ENCODE measurements at regions not wholly inside any gene's neighbourhood (a gene's known extent, or its start where the extent isn't known, plus 50 kb on each side); places are given as distances from the start of the nearest gene placed in this dataset.

DNA sequence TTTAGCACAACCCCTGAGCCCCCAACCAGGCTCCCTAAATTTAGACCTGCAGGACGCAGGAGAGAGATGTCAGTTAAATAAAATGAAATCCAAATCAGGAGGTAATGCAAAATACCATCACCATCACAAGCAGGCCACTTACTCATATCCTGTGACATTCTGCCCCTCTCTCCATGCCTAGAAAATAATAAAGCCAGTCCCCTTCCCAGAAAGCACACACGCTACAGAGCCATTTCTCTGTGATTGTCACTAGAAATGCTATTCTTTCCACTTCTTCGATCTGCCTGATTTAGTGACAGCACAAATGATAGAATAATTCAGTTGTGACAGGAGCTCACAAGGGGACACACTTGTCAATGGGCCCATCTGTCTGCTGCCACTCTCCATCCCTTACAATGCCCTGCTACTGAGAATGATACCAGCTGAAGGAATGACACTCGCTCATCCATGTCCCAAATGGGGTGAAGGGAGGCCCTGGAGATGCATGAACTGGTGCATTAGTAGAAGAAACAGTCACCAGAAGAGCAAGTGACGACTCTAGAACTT is 272.1 kb downstream of the SP3 start:
- FAIRE-seq, result no peak
- WGBS, 3 donors, result 86 to 92% (median 87%) methylated on average over 5 of the region's 5 CpGs

DNA sequence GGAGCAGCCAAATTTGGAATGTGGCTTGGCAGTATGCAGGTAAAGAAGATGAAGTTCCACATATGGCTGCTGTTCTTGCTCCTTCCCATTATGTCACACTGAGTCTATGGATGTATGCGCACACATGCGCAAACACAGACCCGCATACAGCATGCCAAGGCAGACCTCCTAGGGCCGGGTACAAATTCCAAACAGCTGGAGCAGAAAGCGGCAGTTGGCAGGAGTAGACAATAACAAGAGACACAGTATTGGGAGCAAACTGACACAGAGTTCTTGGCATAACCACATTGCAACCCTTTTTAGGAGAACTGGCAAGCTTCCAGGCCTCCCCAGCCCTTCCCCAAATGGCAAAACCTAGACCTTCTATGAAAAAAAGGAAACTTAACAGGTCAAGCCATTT is 268.9 kb downstream of the SP3 start:
- H3K27me3 ChIP-seq (ENCODE audit: control insufficient read depth in 3 of 3, insufficient read depth in 3 of 3, low read length in 3 of 3), result no peaks in the 10 kb centered on the region
- DNase-seq (no peak), FAIRE-seq (no peak)
- WGBS, 3 donors, result 84 to 91% (median 89%) methylated on average over 5 of the region's 5 CpGs
- H3K4me1 ChIP-seq (ENCODE audit: control insufficient read depth in 3 of 3, insufficient read depth in 2 of 3, low read depth in 1 of 3, low read length in 2 of 3), result no peaks in the 10 kb centered on the region
- H3K27ac ChIP-seq (ENCODE audit: low read depth in 1 of 3, low read length in 2 of 3), result no peak overlapping the region
- H3K36me3 ChIP-seq (ENCODE audit: control insufficient read depth in 3 of 3, insufficient read depth in 2 of 3, low read depth in 1 of 3, low read length in 3 of 3), result no peaks in the 10 kb centered on the region
- no peak overlapping the region for H3K4me3 ChIP-seq (ENCODE audit: low read depth in 1 of 3, low read length in 3 of 3)
- H3K9me3 ChIP-seq (ENCODE audit: control insufficient read depth in 2 of 2, insufficient read depth in 1 of 2, low read depth in 1 of 2, low read length in 1 of 2), result no peaks in the 10 kb centered on the region

More for the DNA sequence above, 272.1 kb downstream of the SP3 start:
- Histone ChIP-seq H3K9me3 (ENCODE audit: control insufficient read depth in 2 of 2, insufficient read depth in 1 of 2, low read depth in 1 of 2, low read length in 1 of 2) (no peaks in the 10 kb centered on the region), H3K27me3 (ENCODE audit: control insufficient read depth in 3 of 3, insufficient read depth in 3 of 3, low read length in 3 of 3) (no peaks in the 10 kb centered on the region), H3K4me3 (ENCODE audit: low read depth in 1 of 3, low read length in 3 of 3) (no peak overlapping the region), H3K27ac (ENCODE audit: low read depth in 1 of 3, low read length in 2 of 3) (no peak overlapping the region), H3K36me3 (ENCODE audit: control insufficient read depth in 3 of 3, insufficient read depth in 2 of 3, low read depth in 1 of 3, low read length in 3 of 3) (no peaks in the 10 kb centered on the region), H3K4me1 (ENCODE audit: control insufficient read depth in 3 of 3, insufficient read depth in 2 of 3, low read depth in 1 of 3, low read length in 2 of 3) (no peaks in the 10 kb centered on the region)
- DNase-seq, result no peak

DNA sequence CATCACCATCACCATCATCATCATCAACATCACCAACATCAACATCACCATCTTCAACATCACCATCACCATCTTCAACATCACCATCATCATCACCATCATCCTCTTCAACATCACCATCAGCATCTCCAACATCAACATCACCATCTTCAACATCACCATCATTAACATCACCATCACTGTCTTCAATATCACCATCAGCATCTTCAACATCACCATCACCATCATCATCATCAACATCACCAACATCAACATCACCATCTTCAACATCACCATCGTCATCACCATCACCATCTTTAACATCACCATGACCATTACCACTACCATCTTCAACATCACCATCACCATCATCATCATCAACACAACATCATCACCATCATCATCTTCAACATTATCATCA is 267.2 kb downstream of the SP3 start:
- Histone ChIP-seq H3K4me1 (ENCODE audit: control insufficient read depth in 3 of 3, insufficient read depth in 2 of 3, low read depth in 1 of 3, low read length in 2 of 3) (no peaks in the 10 kb centered on the region), H3K9me3 (ENCODE audit: control insufficient read depth in 2 of 2, insufficient read depth in 1 of 2, low read depth in 1 of 2, low read length in 1 of 2) (no peaks in the 10 kb centered on the region), H3K27ac (ENCODE audit: low read depth in 1 of 3, low read length in 2 of 3) (no peak overlapping the region), H3K4me3 (ENCODE audit: low read depth in 1 of 3, low read length in 3 of 3) (no peak overlapping the region), H3K27me3 (ENCODE audit: control insufficient read depth in 3 of 3, insufficient read depth in 3 of 3, low read length in 3 of 3) (no peaks in the 10 kb centered on the region), H3K36me3 (ENCODE audit: control insufficient read depth in 3 of 3, insufficient read depth in 2 of 3, low read depth in 1 of 3, low read length in 3 of 3) (no peaks in the 10 kb centered on the region)
- WGBS, 3 donors, result 93 to 97% (median 94%) methylated on average over 1 of the region's 1 CpG
- FAIRE-seq (no peak), DNase-seq (no peak)

DNA sequence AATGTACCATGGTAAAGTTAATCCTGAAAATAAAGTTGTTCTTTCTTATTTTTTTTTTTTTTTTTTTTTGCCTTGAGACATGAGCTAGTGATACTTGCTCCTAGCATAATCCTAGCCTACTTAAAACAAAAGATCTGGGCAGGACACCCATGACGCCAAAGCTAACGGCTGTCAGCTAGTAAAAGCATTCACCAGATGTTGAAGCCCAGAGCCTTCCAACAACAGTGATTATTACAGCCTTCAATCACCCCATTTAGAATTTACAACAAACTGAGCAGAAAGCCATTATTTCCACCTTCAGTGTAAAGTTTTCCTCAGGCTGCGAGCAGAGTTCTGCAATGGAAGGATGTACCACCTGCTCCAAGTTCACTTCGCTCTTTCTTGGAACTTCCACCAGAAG is 259.5 kb downstream of the SP3 start:
- WGBS, 3 donors, result 78 to 91% (median 85%) methylated on average over 4 of the region's 4 CpGs
- Histone ChIP-seq H3K27ac (ENCODE audit: low read depth in 1 of 3, low read length in 2 of 3) (no peak overlapping the region), H3K4me1 (ENCODE audit: control insufficient read depth in 3 of 3, insufficient read depth in 2 of 3, low read depth in 1 of 3, low read length in 2 of 3) (peaks cover 0 to 3% (median 0%) of the 10 kb centered on the region in 3 donors), H3K4me3 (ENCODE audit: low read depth in 1 of 3, low read length in 3 of 3) (no peak overlapping the region), H3K36me3 (ENCODE audit: control insufficient read depth in 3 of 3, insufficient read depth in 2 of 3, low read depth in 1 of 3, low read length in 3 of 3) (no peaks in the 10 kb centered on the region), H3K27me3 (ENCODE audit: control insufficient read depth in 3 of 3, insufficient read depth in 3 of 3, low read length in 3 of 3) (no peaks in the 10 kb centered on the region), H3K9me3 (ENCODE audit: control insufficient read depth in 2 of 2, insufficient read depth in 1 of 2, low read depth in 1 of 2, low read length in 1 of 2) (no peaks in the 10 kb centered on the region)
- FAIRE-seq (no peak), DNase-seq (no peak)

DNA sequence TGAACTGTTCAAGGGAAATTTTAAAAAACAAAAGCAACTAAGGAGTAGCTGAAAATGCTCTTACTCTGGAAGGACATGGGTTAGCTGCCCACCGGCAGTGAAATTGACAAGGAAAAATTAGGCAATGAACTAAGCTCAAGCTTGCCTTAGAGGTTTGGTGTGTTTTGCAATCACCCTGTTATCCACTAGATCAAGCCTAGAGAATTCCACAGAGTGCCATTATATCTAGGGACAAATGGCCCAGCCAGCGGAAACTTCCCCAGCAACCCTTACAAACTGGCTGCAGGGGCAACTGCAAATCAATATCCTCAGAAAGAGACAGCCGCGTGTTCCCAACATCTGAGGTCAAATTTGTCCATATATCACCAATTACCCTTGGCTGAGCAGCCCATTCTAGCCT is 258.2 kb downstream of the SP3 start:
- Histone ChIP-seq H3K4me1 (ENCODE audit: control insufficient read depth in 3 of 3, insufficient read depth in 2 of 3, low read depth in 1 of 3, low read length in 2 of 3) (peaks cover 0 to 3% (median 0%) of the 10 kb centered on the region in 3 donors), H3K27ac (ENCODE audit: low read depth in 1 of 3, low read length in 2 of 3) (no peak overlapping the region), H3K27me3 (ENCODE audit: control insufficient read depth in 3 of 3, insufficient read depth in 3 of 3, low read length in 3 of 3) (no peaks in the 10 kb centered on the region), H3K9me3 (ENCODE audit: control insufficient read depth in 2 of 2, insufficient read depth in 1 of 2, low read depth in 1 of 2, low read length in 1 of 2) (no peaks in the 10 kb centered on the region), H3K4me3 (ENCODE audit: low read depth in 1 of 3, low read length in 3 of 3) (no peak overlapping the region), H3K36me3 (ENCODE audit: control insufficient read depth in 3 of 3, insufficient read depth in 2 of 3, low read depth in 1 of 3, low read length in 3 of 3) (no peaks in the 10 kb centered on the region)
- no peak for FAIRE-seq
- DNase-seq, result no peak
- 92 to 96% (median 92%) methylated on average over 4 of the region's 4 CpGs for WGBS, 3 donors

DNA sequence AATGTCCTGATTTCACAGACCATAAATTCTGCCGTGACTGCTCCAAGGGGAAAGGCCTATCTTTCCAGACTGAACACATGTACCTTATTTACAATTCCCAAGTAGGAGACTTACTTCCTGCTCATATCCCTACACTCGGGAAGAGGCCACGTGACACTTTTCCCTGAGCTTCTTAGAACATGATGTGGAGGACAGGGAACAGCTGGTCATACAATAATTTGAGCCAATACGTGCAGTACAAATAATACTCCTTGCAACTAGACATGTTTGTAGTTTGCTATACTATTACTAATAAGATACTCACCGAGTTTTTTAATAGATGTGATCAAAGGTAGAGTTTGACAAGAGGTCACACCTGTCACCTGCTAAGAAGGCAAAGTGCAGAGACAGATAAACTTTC is 256.4 kb downstream of the SP3 start:
- Histone ChIP-seq H3K4me3 (ENCODE audit: low read depth in 1 of 3, low read length in 3 of 3) (no peak overlapping the region), H3K36me3 (ENCODE audit: control insufficient read depth in 3 of 3, insufficient read depth in 2 of 3, low read depth in 1 of 3, low read length in 3 of 3) (no peaks in the 10 kb centered on the region), H3K27me3 (ENCODE audit: control insufficient read depth in 3 of 3, insufficient read depth in 3 of 3, low read length in 3 of 3) (no peaks in the 10 kb centered on the region), H3K27ac (ENCODE audit: low read depth in 1 of 3, low read length in 2 of 3) (peak overlapping the region in 1 of 3 donors; percentile 42), H3K4me1 (ENCODE audit: control insufficient read depth in 3 of 3, insufficient read depth in 2 of 3, low read depth in 1 of 3, low read length in 2 of 3) (peaks cover 0 to 3% (median 0%) of the 10 kb centered on the region in 3 donors), H3K9me3 (ENCODE audit: control insufficient read depth in 2 of 2, insufficient read depth in 1 of 2, low read depth in 1 of 2, low read length in 1 of 2) (no peaks in the 10 kb centered on the region)
- FAIRE-seq (no peak), DNase-seq (peak; percentile 65 to 80)
- 14 to 43% (median 21%) methylated on average over 5 of the region's 5 CpGs for WGBS, 3 donors

DNA sequence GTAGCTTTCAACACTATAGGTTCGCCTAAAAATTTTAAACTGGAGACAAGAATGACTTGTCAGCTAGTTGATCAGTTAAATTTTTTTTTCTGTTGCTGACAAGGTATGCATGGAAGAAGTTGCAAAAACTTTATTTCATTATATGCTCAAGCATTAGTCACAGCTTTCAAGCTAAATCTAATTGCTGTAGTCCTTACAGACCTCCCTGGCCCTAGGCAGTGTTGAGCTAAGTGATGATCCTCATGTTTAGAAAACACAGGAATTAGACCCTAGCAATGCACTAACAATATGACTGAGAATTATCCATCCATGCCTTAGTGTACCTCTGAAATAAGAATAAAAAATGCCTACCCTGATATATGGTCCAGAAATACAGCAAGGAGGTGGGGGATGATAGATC is 253.4 kb downstream of the SP3 start:
- 81 to 92% (median 83%) methylated on average over 1 of the region's 1 CpG for WGBS, 3 donors

DNA sequence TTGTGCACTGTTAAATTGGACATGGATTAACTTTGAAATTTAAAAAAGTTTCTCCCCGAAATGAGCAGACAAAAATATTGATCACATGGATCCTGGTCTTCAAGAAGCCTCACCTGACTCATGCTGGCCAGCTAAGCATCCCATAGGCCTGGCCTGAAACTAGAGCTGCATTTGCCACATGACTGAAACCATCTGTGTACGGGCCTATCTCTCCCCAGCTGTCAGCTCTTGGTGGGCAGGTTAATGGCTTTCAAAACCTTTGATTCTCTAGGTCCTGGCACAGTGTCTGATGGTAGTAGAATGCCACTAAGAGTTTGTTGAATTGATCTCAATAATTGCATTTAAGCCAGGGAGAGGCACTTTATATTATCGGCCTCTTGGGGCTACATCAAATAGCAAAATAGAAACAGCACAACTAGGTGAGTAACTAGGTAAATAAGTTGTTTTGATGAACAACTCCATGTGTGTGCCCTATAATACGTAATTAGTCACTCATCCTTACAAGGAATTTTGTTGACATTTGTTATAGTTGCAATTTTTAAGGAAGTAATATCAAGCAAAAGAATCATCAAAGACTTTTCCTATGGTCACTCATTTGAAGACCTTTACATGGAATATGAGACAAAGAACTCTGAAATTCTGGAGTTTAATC is 251.1 kb downstream of the SP3 start:
- no peak for DNase-seq
- WGBS, 3 donors, result 84 to 90% (median 87%) methylated on average over 4 of the region's 4 CpGs
- no peaks in the 10 kb centered on the region for H3K9me3 ChIP-seq (ENCODE audit: control insufficient read depth in 2 of 2, insufficient read depth in 1 of 2, low read depth in 1 of 2, low read length in 1 of 2)
- no peaks in the 10 kb centered on the region for H3K36me3 ChIP-seq (ENCODE audit: control insufficient read depth in 3 of 3, insufficient read depth in 2 of 3, low read depth in 1 of 3, low read length in 3 of 3)
- H3K4me1 ChIP-seq (ENCODE audit: control insufficient read depth in 3 of 3, insufficient read depth in 2 of 3, low read depth in 1 of 3, low read length in 2 of 3), result no peaks in the 10 kb centered on the region
- no peaks in the 10 kb centered on the region for H3K27me3 ChIP-seq (ENCODE audit: control insufficient read depth in 3 of 3, insufficient read depth in 3 of 3, low read length in 3 of 3)
- H3K27ac ChIP-seq (ENCODE audit: low read depth in 1 of 3, low read length in 2 of 3), result no peak overlapping the region
- H3K4me3 ChIP-seq (ENCODE audit: low read depth in 1 of 3, low read length in 3 of 3), result no peak overlapping the region
- FAIRE-seq, result no peak

More for the DNA sequence above, 253.4 kb downstream of the SP3 start:
- Histone ChIP-seq H3K27me3 (ENCODE audit: control insufficient read depth in 3 of 3, insufficient read depth in 3 of 3, low read length in 3 of 3) (no peaks in the 10 kb centered on the region), H3K9me3 (ENCODE audit: control insufficient read depth in 2 of 2, insufficient read depth in 1 of 2, low read depth in 1 of 2, low read length in 1 of 2) (no peaks in the 10 kb centered on the region), H3K4me3 (ENCODE audit: low read depth in 1 of 3, low read length in 3 of 3) (no peak overlapping the region), H3K27ac (ENCODE audit: low read depth in 1 of 3, low read length in 2 of 3) (no peak overlapping the region), H3K4me1 (ENCODE audit: control insufficient read depth in 3 of 3, insufficient read depth in 2 of 3, low read depth in 1 of 3, low read length in 2 of 3) (peaks cover 0 to 3% (median 0%) of the 10 kb centered on the region in 3 donors), H3K36me3 (ENCODE audit: control insufficient read depth in 3 of 3, insufficient read depth in 2 of 3, low read depth in 1 of 3, low read length in 3 of 3) (no peaks in the 10 kb centered on the region)
- DNase-seq (no peak), FAIRE-seq (no peak)

DNA sequence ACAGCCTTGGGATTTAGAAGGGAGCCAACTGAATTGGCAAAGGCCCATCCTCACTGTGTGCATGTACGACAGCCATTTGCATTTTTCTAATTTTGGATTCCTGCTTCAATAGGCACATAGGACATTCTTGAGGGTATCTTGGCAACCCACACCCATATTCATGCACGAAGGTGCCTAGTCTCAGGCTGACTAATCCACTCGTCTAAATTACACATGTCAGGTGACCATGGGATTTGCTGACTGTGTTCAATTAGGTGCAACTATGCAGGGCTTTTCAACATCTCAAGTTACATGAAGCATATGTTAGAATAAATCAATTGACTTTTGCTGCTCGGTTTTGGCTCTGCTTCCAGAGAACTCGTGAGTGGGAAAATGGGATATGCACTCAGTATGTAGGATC is 249.7 kb downstream of the SP3 start:
- FAIRE-seq, result no peak
- WGBS, 3 donors, result 77 to 91% (median 89%) methylated on average over 5 of the region's 5 CpGs
- Histone ChIP-seq H3K36me3 (ENCODE audit: control insufficient read depth in 3 of 3, insufficient read depth in 2 of 3, low read depth in 1 of 3, low read length in 3 of 3) (no peaks in the 10 kb centered on the region), H3K9me3 (ENCODE audit: control insufficient read depth in 2 of 2, insufficient read depth in 1 of 2, low read depth in 1 of 2, low read length in 1 of 2) (no peaks in the 10 kb centered on the region), H3K27me3 (ENCODE audit: control insufficient read depth in 3 of 3, insufficient read depth in 3 of 3, low read length in 3 of 3) (no peaks in the 10 kb centered on the region), H3K27ac (ENCODE audit: low read depth in 1 of 3, low read length in 2 of 3) (no peak overlapping the region), H3K4me1 (ENCODE audit: control insufficient read depth in 3 of 3, insufficient read depth in 2 of 3, low read depth in 1 of 3, low read length in 2 of 3) (no peaks in the 10 kb centered on the region), H3K4me3 (ENCODE audit: low read depth in 1 of 3, low read length in 3 of 3) (no peak overlapping the region)
- DNase-seq, result no peak

Data from small intestine (tissue), 7 donors.